ENCODE measurements at regions not wholly inside any gene's neighbourhood (a gene's known extent, or its start where the extent isn't known, plus 50 kb on each side); places are given as distances from the start of the nearest gene placed in this dataset.

DNA sequence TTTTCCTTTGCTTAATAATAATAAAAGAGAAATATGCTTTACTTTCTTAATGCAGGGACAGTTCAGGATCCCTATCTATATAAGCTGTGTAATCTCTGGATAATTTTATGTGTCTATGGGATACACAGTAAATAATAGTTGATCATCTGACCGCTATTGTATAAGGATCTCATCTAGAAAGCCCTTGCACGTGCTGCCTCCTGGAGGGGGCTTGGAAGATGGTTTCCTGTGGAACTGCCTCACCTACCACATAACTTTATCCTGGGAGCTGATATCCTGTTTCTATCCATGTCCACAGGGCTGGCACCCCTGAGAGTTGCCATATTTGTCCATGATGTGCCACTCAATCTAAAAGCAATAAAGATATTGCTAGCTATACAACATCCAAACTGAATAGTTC, 139.3 kb upstream of the FRMPD4 start:
- no peak overlapping the region for H3K27ac ChIP-seq (ENCODE audit: low read depth in 1 of 2, low read length in 2 of 2)
- TF ChIP-seq GABPA (IDR thresholded peaks at IDR 0.05 in 1 of 2, conservative IDR thresholded peaks at IDR 0.05 in 1 of 2) (no peak), RAD21 (IDR thresholded peaks at IDR 0.05) (peak in 1 of 2 donors; percentile 11)
- TF ChIP-seq, protein P1, sequence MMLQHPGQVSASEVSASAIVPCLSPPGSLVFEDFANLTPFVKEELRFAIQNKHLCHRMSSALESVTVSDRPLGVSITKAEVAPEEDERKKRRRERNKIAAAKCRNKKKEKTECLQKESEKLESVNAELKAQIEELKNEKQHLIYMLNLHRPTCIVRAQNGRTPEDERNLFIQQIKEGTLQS (IDR thresholded peaks at IDR 0.05), result no peak
- peaks cover 0 to 3% (median 0%) of the 10 kb centered on the region in 4 donors for H3K27me3 ChIP-seq (ENCODE audit: control insufficient read depth in 4 of 4, insufficient read depth in 4 of 4, low read length in 3 of 4)
- H3K9me3 ChIP-seq (ENCODE audit: control insufficient read depth in 4 of 4, low read length in 3 of 4), result no peaks in the 10 kb centered on the region
- no peak for DNase-seq (ENCODE audit: low spot score)
- whole genome bisulfite sequencing, result 43% methylated on average over 2 of the region's 2 CpGs
- H3K4me3 ChIP-seq (ENCODE audit: low read depth in 1 of 3, low read length in 3 of 3), result no peak overlapping the region
- no peaks in the 10 kb centered on the region for H3K4me1 ChIP-seq (ENCODE audit: control insufficient read depth in 4 of 4, insufficient read depth in 4 of 4, low read length in 3 of 4)
- no peak overlapping the region for H3K9ac ChIP-seq (ENCODE audit: low read depth in 1 of 2, low read length in 2 of 2)
- H3K36me3 ChIP-seq (ENCODE audit: control insufficient read depth in 4 of 4, insufficient read depth in 3 of 4, low read depth in 1 of 4, low read length in 3 of 4), result no peaks in the 10 kb centered on the region

DNA sequence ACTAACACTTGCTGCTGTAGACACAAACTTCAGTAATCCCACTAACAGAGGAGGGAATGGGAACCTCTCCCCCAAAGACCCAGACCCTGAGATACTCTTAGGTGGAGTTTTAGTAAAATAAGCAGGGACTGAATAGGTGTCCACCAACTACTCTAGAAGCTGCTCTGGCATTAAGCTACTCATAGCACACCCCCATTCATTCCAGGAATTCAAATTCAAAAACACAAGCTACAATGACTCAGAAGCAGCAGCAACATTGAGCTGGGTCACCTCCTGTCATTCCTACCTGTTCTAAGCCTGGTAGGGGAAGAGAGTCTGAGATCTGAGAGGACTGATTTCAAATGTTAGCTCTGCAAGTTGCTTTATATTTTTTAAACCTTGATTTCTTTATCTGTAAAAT, 135.4 kb upstream of the FRMPD4 start:
- Histone ChIP-seq H3K27ac (ENCODE audit: low read depth in 1 of 2, low read length in 2 of 2) (no peak overlapping the region), H3K27me3 (ENCODE audit: control insufficient read depth in 4 of 4, insufficient read depth in 4 of 4, low read length in 3 of 4) (peaks cover 0 to 3% (median 0%) of the 10 kb centered on the region in 4 donors), H3K9ac (ENCODE audit: low read depth in 1 of 2, low read length in 2 of 2) (no peak overlapping the region), H3K4me1 (ENCODE audit: control insufficient read depth in 4 of 4, insufficient read depth in 4 of 4, low read length in 3 of 4) (no peaks in the 10 kb centered on the region), H3K36me3 (ENCODE audit: control insufficient read depth in 4 of 4, insufficient read depth in 3 of 4, low read depth in 1 of 4, low read length in 3 of 4) (no peaks in the 10 kb centered on the region), H3K4me3 (ENCODE audit: low read depth in 1 of 3, low read length in 3 of 3) (no peak overlapping the region), H3K9me3 (ENCODE audit: control insufficient read depth in 4 of 4, low read length in 3 of 4) (no peaks in the 10 kb centered on the region)
- DNase-seq (ENCODE audit: low spot score), result no peak
- no peak for TF ChIP-seq RAD21 (IDR thresholded peaks at IDR 0.05)
- TF ChIP-seq HNF4A (conservative IDR thresholded peaks at IDR 0.05), result no peak
- TF ChIP-seq CTCF (IDR thresholded peaks at IDR 0.05; ENCODE audit: low read depth, low read length, missing input control), result no peak
- TF ChIP-seq EGR1 (IDR thresholded peaks at IDR 0.05; ENCODE audit: low read depth in 2 of 2), result no peak
- TF ChIP-seq TAF1 (conservative IDR thresholded peaks at IDR 0.05), result no peak
- no peak for TF ChIP-seq FOXA2 (IDR thresholded peaks at IDR 0.05)
- TF ChIP-seq SP1 (IDR thresholded peaks at IDR 0.05), result no peak
- TF ChIP-seq JUND (IDR thresholded peaks at IDR 0.05), result no peak
- TF ChIP-seq RXRA (IDR thresholded peaks at IDR 0.05), result no peak
- TF ChIP-seq FOXA1 (IDR thresholded peaks at IDR 0.05), result no peak
- no peak for TF ChIP-seq MAX (IDR thresholded peaks at IDR 0.05)

GRCh38 chrX:12007881-12008280, 130.4 kb upstream of the FRMPD4 start:
- WGBS, result 64% methylated on average over 2 of the region's 2 CpGs
- TF ChIP-seq GABPA (IDR thresholded peaks at IDR 0.05 in 1 of 2, conservative IDR thresholded peaks at IDR 0.05 in 1 of 2), result no peak
- TF ChIP-seq CTCF (IDR thresholded peaks at IDR 0.05; ENCODE audit: low read depth, low read length, missing input control), result no peak
- no peak for TF ChIP-seq EGR1 (IDR thresholded peaks at IDR 0.05; ENCODE audit: low read depth in 2 of 2)
- no peak for TF ChIP-seq HNF4A (conservative IDR thresholded peaks at IDR 0.05)
- TF ChIP-seq TAF1 (conservative IDR thresholded peaks at IDR 0.05), result no peak
- no peak for TF ChIP-seq ZBTB33 (IDR thresholded peaks at IDR 0.05)
- TF ChIP-seq REST (IDR thresholded peaks at IDR 0.05), result no peak
- no peak for TF ChIP-seq RAD21 (IDR thresholded peaks at IDR 0.05)
- no peak for TF ChIP-seq FOXA1 (IDR thresholded peaks at IDR 0.05)
- no peak for TF ChIP-seq SP1 (IDR thresholded peaks at IDR 0.05)
- TF ChIP-seq YY1 (IDR thresholded peaks at IDR 0.05), result no peak
- no peak for TF ChIP-seq NR2F2 (IDR thresholded peaks at IDR 0.05)
- no peak for TF ChIP-seq JUND (IDR thresholded peaks at IDR 0.05)
- no peak for DNase-seq (ENCODE audit: low spot score)
- Histone ChIP-seq H3K4me3 (ENCODE audit: low read depth in 1 of 3, low read length in 3 of 3) (no peak overlapping the region), H3K36me3 (ENCODE audit: control insufficient read depth in 4 of 4, insufficient read depth in 3 of 4, low read depth in 1 of 4, low read length in 3 of 4) (no peaks in the 10 kb centered on the region), H3K4me1 (ENCODE audit: control insufficient read depth in 4 of 4, insufficient read depth in 4 of 4, low read length in 3 of 4) (no peaks in the 10 kb centered on the region), H3K27me3 (ENCODE audit: control insufficient read depth in 4 of 4, insufficient read depth in 4 of 4, low read length in 3 of 4) (no peaks in the 10 kb centered on the region), H3K9me3 (ENCODE audit: control insufficient read depth in 4 of 4, low read length in 3 of 4) (no peaks in the 10 kb centered on the region), H3K9ac (ENCODE audit: low read depth in 1 of 2, low read length in 2 of 2) (no peak overlapping the region), H3K27ac (ENCODE audit: low read depth in 1 of 2, low read length in 2 of 2) (no peak overlapping the region)
